Thoracic aorta (tissue), 2 donors: ENCODE measurements at regions not wholly inside any gene's neighbourhood (a gene's known extent, or its start where the extent isn't known, plus 50 kb on each side); places are given as distances from the start of the nearest gene placed in this dataset.

Source experiments
- ATAC-seq: fragments of 150-250 bp; one replicate; pipeline ENCODE4 v1.8.0; 2017; ENCODE audit warnings: low read depth; ENCODE audit not compliant: insufficient number of reproducible peaks, low FRiP score
- DNase-seq: peaks from one replicate; pipeline ENCODE4 v3.0.0-alpha.2; 2020; ENCODE audit warnings: low spot score
- H3K27ac ChIP-seq, 2 donors: fragments of 200-600 bp; sonication (generic); 1 replicate in 1 of 2; 2 replicates in 1 of 2; pipeline ENCODE4 v1.5.1; 2016; ENCODE audit warnings: mild to moderate bottlenecking in 2 of 2, moderate library complexity in 2 of 2
- H3K27me3 ChIP-seq: fragments of 200-600 bp; sonication (generic); replicated peaks from 2 replicates; pipeline ENCODE4 v1.6.0; 2016; ENCODE audit warnings: mild to moderate bottlenecking; ENCODE audit not compliant: insufficient read depth
- H3K36me3 ChIP-seq: fragments of 200-600 bp; sonication (generic); one replicate; pipeline ENCODE4 v1.5.1; 2016
- H3K4me1 ChIP-seq, 2 donors: fragments of 200-600 bp; sonication (generic); 1 replicate in 1 of 2; 2 replicates in 1 of 2; pipeline versions ENCODE4 v1.5.1 to v1.6.0; 2016; ENCODE audit warnings: low read depth in 2 of 2, mild to moderate bottlenecking in 1 of 2; ENCODE audit not compliant: control insufficient read depth in 1 of 2
- H3K4me3 ChIP-seq: fragments of 200-600 bp; sonication (generic); 2 replicates; pipeline ENCODE4 v1.5.1; 2016; ENCODE audit warnings: mild to moderate bottlenecking
- H3K9me3 ChIP-seq: fragments of 200-600 bp; sonication (generic); 2 replicates; pipeline ENCODE4 v1.5.1; 2016
- CTCF ChIP-seq: fragments of 200-600 bp; sonication (generic); IDR thresholded peaks from one replicate; pipeline ENCODE4 v1.5.1; 2019; ENCODE audit warnings: antibody characterized with exemption

- ATAC-seq (no peak), DNase-seq (no peak)
- no peak for TF ChIP-seq CTCF
- H3K9me3 ChIP-seq, result no peaks in the 10 kb centered on the region
- H3K4me3 ChIP-seq, result no peak overlapping the region
- no peaks in the 10 kb centered on the region for H3K27me3 ChIP-seq
- no peaks in the 10 kb centered on the region for H3K4me1 ChIP-seq
- no peaks in the 10 kb centered on the region for H3K36me3 ChIP-seq
- H3K27ac ChIP-seq, result peak overlapping the region in 1 of 2 donors; percentile 31
Measured at GRCh38 chr4:123343400-123344041, 53.1 kb upstream of the SPRY1 start.

GRCh38 chr4:123345137-123345934 is 51.3 kb upstream of the SPRY1 start:
- H3K9me3 ChIP-seq, result no peaks in the 10 kb centered on the region
- no peaks in the 10 kb centered on the region for H3K4me1 ChIP-seq
- no peaks in the 10 kb centered on the region for H3K27me3 ChIP-seq
- no peak overlapping the region for H3K27ac ChIP-seq
- no peaks in the 10 kb centered on the region for H3K36me3 ChIP-seq
- DNase-seq (no peak), ATAC-seq (no peak)
- TF ChIP-seq CTCF, result no peak
- H3K4me3 ChIP-seq, result no peak overlapping the region

GRCh38 chr4:123345935-123346300 is 50.7 kb upstream of the SPRY1 start:
- DNase-seq, result no peak
- TF ChIP-seq CTCF, result no peak
- no peaks in the 10 kb centered on the region for H3K4me1 ChIP-seq
- H3K27ac ChIP-seq, result no peak overlapping the region
- no peaks in the 10 kb centered on the region for H3K36me3 ChIP-seq
- no peak overlapping the region for H3K4me3 ChIP-seq
- ATAC-seq, result no peak
- no peaks in the 10 kb centered on the region for H3K27me3 ChIP-seq
- H3K9me3 ChIP-seq, result no peaks in the 10 kb centered on the region

- Histone ChIP-seq H3K9me3 (no peaks in the 10 kb centered on the region), H3K4me1 (no peaks in the 10 kb centered on the region), H3K36me3 (no peaks in the 10 kb centered on the region), H3K27ac (no peak overlapping the region), H3K4me3 (no peak overlapping the region), H3K27me3 (no peaks in the 10 kb centered on the region)
- DNase-seq, result no peak
- no peak for TF ChIP-seq CTCF
- no peak for ATAC-seq
Measured at GRCh38 chr4:123346330-123346940, 50.2 kb upstream of the SPRY1 start.
